ENCODE measurements at regions not wholly inside any gene's neighbourhood (a gene's known extent, or its start where the extent isn't known, plus 50 kb on each side); places are given as distances from the start of the nearest gene placed in this dataset.
A peak's percentile ranks its signal among the peaks of the same experiment; 100 is the strongest.
"Not testable (repeated sequence)": the region's sequence is repeated elsewhere in the genome, so short reads cannot be mapped to it uniquely, and the experiment has no call there.

DNA sequence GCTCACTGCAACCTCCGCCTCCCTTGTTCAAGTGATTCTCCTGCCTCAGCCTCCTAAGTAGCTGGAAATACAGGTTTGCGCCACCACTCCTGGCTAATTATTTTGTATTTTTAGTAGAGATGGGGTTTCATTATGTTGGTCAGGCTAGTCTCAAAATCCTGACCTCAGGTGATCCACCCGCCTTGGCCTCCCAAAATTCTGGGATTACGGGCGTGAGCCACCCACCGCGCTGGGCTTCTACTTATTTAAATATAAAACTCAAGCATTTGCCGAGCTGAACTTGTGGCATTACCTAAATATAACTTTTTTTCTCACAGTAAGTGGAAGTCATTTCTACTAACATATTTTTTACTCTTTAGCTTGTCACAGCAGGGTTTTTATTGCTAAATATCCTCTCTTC is 1356.3 kb upstream of the ACO1 start:
- no peak for DNase-seq (ENCODE audit: low read depth)

DNA sequence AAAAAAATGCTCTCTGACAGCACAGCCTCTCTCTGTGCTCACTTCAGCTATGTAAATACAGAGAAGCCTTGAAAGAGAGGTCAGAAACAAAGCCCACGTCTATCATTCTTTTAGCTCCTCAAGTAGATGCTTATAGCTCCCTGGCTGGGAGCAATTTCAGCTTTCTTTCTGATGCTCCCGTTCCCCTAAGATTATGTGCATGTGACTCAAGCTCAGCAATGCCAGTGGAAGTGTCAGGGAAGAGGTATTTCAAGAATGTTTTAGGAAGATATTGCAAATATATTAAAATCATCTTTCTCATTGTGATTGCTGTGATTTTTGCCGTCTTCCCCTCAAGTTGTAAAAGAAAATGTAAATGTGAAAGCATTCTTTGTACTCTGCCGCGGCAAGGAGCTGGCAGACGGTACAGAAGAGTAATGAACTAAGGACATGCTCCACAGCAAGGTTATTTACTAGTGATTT is 1353.7 kb upstream of the ACO1 start:
- DNase-seq (ENCODE audit: low read depth) = peak; percentile 62

DNA sequence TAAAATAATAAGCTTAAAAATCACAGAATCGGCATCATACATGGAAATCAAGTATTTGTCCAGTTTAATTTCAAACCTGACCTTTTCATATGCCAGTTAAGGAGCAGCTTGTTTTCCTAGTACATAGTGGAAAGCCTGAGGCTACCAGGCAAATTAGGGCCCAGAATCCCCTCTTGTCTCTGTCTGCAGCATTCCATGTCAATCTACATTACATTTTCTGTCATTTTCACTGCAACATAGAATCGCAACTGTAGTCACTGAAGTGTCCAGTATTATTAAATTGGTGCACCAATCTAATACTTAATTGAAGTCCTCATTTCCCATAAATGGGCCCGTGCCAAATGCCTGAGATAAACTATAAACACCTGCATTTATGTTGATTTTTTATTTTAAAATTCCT is 1352.2 kb upstream of the ACO1 start:
- no peak for DNase-seq (ENCODE audit: low read depth)

- DNase-seq (ENCODE audit: low read depth) = no peak
Measured at GRCh38 chr9:31034311-31034710, 1350.1 kb upstream of the ACO1 start.

GRCh38 chr9:31040564-31040963 is 1343.9 kb upstream of the ACO1 start:
- no peak for DNase-seq (ENCODE audit: low read depth)

DNA sequence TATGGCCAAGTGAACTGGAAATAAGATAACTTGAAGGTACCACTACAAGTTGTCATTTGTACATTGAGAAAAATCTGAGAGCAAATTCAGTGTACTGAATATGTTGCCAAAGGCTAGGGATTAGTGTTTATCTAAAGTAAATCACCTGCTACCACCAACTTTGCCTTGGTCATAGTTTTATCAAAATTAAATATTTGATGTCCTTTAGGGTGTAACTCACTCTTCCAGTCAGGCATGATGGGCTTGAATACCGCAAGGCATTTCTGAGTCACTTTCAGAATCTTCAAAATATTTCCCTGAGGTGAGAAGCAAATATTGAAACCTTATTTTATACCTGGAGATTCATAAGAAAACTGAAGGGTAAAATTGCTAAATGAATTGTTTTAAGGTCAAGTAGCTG is 1338.6 kb upstream of the ACO1 start:
- no peak for DNase-seq (ENCODE audit: low read depth)

- DNase-seq (ENCODE audit: low read depth) = not testable (repeated sequence)
Measured at GRCh38 chr9:31061592-31061991, 1322.9 kb upstream of the ACO1 start.

GRCh38 chr9:31065691-31066090 is 1318.8 kb upstream of the ACO1 start:
- DNase-seq (ENCODE audit: low read depth) = no peak

DNA sequence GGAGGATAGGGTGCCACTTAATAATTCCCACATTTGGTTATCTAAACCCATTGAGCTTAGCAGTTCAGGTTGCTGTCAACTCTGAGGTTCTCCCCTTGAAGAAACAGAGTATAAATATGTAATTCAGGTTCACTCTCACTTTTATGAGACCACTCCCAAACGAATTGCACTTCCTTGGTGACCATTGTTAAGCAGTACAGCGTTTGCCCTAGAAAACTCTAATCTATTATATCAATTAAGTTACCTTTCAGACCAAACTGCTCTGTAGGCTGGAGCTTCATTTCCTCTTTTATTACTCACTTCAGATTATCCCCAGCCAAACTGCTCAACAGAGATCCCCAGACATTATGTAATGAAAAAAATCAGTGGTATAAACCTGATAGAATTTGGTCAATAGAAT is 1317.0 kb upstream of the ACO1 start:
- DNase-seq (ENCODE audit: low read depth) = no peak

- DNase-seq (ENCODE audit: low read depth) = no peak
Measured at GRCh38 chr9:31071606-31072286, 1312.7 kb upstream of the ACO1 start.

DNA sequence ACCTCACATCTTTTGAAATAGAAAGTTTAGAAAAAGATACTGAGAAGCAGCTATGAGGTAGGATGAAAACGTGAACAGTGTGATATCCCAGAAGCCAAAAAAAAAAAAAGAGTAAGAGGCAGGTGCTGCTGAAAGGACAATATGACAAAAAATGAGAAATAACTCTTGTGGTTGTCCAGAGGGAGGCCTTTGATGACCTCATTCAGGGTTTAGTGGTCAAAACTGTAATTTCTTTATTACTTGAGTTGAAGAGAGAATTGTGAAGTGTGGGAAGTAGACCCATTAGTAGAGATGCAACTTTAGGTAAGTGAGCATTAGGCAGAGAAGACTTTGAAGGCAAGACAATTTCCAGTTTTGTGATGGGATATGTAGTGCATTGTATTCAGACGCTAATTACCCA is 1306.3 kb upstream of the ACO1 start:
- DNase-seq (ENCODE audit: low read depth) = peak; percentile 5

GRCh38 chr9:31084350-31084749 is 1300.1 kb upstream of the ACO1 start:
- no peak for DNase-seq (ENCODE audit: low read depth)

- DNase-seq (ENCODE audit: low read depth) = peak; percentile 79
Measured at GRCh38 chr9:31089549-31090221, 1294.8 kb upstream of the ACO1 start.

- DNase-seq (ENCODE audit: low read depth) = no peak
Measured at GRCh38 chr9:31100311-31100710, 1284.1 kb upstream of the ACO1 start.

- peak; percentile 32 for DNase-seq (ENCODE audit: low read depth)
Measured at GRCh38 chr9:31103836-31104235, 1280.6 kb upstream of the ACO1 start.

GRCh38 chr9:31104249-31104648 is 1280.2 kb upstream of the ACO1 start:
- DNase-seq (ENCODE audit: low read depth) = no peak

GRCh38 chr9:31112491-31112890 is 1272.0 kb upstream of the ACO1 start:
- no peak for DNase-seq (ENCODE audit: low read depth)

DNA sequence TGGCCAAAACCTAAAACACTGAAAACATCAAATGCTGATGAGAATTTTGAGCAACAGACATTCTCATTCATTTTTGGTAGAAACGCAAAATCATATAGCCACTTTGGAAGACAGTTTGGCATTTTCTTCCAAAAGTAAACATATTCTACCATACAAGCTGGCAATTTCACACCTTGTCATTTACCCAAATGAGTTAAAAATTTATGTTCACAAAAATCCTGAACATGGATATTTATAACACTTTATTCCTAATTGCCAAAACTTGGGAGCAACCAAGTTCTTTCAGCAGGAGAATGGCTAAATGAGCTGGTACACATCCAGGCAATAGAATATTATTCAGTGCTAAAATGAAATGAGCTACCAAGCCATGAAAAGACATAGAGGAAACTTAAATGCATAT is 1270.1 kb upstream of the ACO1 start:
- DNase-seq (ENCODE audit: low read depth) = no peak

- peak; percentile 64 for DNase-seq (ENCODE audit: low read depth)
Measured at GRCh38 chr9:31119890-31120454, 1264.5 kb upstream of the ACO1 start.

GRCh38 chr9:31124389-31124788 is 1260.1 kb upstream of the ACO1 start:
- DNase-seq (ENCODE audit: low read depth) = no peak

- DNase-seq (ENCODE audit: low read depth) = peak; percentile 21
Measured at GRCh38 chr9:31135567-31135966, 1248.9 kb upstream of the ACO1 start.

GRCh38 chr9:31136524-31136923 is 1247.9 kb upstream of the ACO1 start:
- no peak for DNase-seq (ENCODE audit: low read depth)
